Limb (tissue), 2 donors: ENCODE measurements at regions not wholly inside any gene's neighbourhood (a gene's known extent, or its start where the extent isn't known, plus 50 kb on each side); places are given as distances from the start of the nearest gene placed in this dataset.

Experiments used
- DNase-seq, 2 donors: peaks; one replicate each; pipeline ENCODE4 v3.0.0-alpha.2; 2016; ENCODE audit errors: extremely low spot score in 2 of 2

- DNase-seq: peak in 1 of 2 donors; percentile 14
Observed at GRCh38 chr12:34404377-34405285, 382.3 kb downstream of the ALG10 start.

GRCh38 chr12:34405286-34406227, 383.3 kb downstream of the ALG10 start:
- DNase-seq: peak in 1 of 2 donors; percentile 11

- DNase-seq: peak in 1 of 2 donors; percentile 9
Observed at GRCh38 chr12:34406228-34406995, 384.1 kb downstream of the ALG10 start.

- peak in 1 of 2 donors; percentile 6 for DNase-seq
Observed at GRCh38 chr12:34406996-34407300, 384.7 kb downstream of the ALG10 start.

GRCh38 chr12:34407813-34408212, 385.5 kb downstream of the ALG10 start:
- DNase-seq: no peak

- peak in 1 of 2 donors; percentile 6 for DNase-seq
Observed at GRCh38 chr12:34431509-34431908, 409.2 kb downstream of the ALG10 start.
